Omental fat pad (tissue), 3 donors: ENCODE measurements at regions not wholly inside any gene's neighbourhood (a gene's known extent, or its start where the extent isn't known, plus 50 kb on each side); places are given as distances from the start of the nearest gene placed in this dataset.

Source experiments
- ATAC-seq: fragments of 150-250 bp; one replicate; pipeline ENCODE4 v1.9.1; 2016; ENCODE audit warnings: mild to moderate bottlenecking, moderate library complexity; ENCODE audit not compliant: low FRiP score
- DNase-seq: peaks from one replicate; pipeline ENCODE4 v3.0.0-alpha.2; 2019; ENCODE audit warnings: low spot score
- TF ChIP-seq, protein P1 (sequence below), 3 donors: fragments of 450-650 bp; IDR thresholded peaks; one replicate each; pipeline ENCODE4 v1.5.1; 2016 to 2017; ENCODE audit warnings: antibody characterized with exemption in 3 of 3, mild to moderate bottlenecking in 3 of 3, moderate library complexity in 2 of 3

DNA sequence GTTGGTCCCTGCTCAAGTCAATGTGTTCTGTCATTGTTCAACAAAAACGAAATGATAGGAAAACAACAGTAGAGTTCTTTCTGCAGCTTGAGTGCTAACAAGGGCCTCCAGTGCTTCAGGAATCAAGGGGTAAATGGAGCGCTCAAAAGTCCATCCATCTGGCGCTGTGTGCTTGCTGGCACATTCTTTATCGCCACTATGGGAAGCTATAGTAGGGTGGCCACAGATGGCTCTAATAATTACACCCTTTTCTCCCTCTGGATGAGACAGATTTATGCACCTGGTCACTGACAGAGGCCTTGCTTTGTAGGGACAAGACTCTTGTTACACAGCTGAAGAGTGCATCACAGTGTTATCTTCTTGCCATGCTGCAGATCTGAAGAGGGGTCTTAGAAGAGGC lies 136.0 kb downstream of the GDAP2 start:
- TF ChIP-seq, protein P1, sequence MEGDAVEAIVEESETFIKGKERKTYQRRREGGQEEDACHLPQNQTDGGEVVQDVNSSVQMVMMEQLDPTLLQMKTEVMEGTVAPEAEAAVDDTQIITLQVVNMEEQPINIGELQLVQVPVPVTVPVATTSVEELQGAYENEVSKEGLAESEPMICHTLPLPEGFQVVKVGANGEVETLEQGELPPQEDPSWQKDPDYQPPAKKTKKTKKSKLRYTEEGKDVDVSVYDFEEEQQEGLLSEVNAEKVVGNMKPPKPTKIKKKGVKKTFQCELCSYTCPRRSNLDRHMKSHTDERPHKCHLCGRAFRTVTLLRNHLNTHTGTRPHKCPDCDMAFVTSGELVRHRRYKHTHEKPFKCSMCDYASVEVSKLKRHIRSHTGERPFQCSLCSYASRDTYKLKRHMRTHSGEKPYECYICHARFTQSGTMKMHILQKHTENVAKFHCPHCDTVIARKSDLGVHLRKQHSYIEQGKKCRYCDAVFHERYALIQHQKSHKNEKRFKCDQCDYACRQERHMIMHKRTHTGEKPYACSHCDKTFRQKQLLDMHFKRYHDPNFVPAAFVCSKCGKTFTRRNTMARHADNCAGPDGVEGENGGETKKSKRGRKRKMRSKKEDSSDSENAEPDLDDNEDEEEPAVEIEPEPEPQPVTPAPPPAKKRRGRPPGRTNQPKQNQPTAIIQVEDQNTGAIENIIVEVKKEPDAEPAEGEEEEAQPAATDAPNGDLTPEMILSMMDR (IDR thresholded peaks at IDR 0.05): no peak
- ATAC-seq (no peak), DNase-seq (no peak)

DNA sequence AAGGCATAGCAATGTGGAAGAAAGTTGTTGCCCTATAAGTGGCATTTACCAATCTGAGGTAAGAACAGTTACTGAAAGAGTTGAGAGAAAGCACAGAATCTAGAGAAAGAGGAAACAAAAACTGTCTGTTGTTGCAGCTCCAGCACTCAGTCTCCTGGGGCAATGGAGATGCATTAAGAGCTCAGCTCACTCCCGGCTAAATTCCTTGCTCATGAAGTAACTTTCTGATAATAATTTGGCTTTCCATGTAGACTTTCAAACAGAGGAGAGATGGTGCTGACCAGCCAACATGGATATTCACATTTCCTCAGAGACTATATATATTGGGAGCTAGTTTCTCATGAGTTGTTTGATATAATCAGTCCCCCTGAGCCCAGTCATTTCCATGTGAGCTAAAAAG lies 135.3 kb downstream of the GDAP2 start:
- TF ChIP-seq, protein P1 (IDR thresholded peaks at IDR 0.05): no peak
- ATAC-seq (no peak), DNase-seq (no peak)

DNA sequence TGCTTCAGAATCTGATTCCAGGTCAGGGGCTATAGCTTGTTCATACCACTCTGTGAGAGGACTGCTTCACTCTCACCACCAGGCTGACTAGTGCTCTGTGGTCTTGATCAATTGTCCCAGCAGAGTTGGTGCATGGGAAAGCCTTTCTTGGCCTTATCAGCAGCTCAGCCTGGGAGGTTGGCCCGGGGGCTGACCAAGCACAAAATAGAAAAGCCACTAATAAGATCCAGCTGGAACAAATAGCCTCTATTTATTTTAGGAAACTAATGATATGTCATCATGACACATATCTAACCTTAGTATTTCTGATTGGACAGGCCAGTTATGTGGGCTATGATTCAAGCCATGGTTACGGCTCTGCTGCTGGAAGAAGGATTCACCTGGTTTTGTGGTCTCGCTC lies 134.2 kb downstream of the GDAP2 start:
- no peak for ATAC-seq
- TF ChIP-seq, protein P1 (IDR thresholded peaks at IDR 0.05): no peak
- DNase-seq: no peak

DNA sequence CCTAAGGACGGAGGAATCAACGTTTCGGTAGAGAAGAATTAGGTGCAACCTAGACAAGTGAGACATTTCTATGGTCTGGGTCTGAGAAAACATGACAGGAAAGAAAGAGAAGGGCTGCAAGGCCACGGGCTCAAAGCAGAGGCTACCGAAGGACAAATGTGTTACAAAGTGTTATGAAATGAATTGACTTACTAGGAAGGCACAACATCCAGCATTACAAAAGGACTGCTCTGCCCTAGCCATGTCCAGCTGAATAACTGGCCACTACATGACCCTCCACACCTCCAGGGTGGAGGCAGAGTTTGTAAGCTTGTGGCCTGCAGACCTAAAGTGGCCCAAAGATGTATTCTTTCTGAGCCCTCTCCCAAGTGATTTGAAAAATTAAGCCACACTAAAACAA lies 133.6 kb downstream of the GDAP2 start:
- ATAC-seq: no peak
- TF ChIP-seq, protein P1 (IDR thresholded peaks at IDR 0.05): no peak
- no peak for DNase-seq

DNA sequence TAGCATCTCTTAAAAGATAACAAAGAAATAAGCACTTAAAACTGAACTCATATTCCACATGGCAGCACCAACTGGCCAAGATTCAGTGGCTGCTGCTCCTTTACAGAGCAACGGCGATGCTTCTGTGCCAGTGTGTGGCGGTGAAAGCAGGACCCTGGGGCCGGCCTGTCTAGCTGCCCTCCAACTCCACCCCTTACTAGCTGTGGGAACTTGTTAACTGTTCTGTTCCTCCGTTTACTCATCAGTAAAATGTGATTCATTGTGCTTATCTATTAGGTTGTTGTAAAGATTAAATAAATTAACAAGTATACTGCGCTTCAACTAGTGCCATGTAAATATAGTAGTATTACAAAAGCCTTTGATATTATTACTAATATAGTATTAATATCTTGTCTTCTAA lies 133.2 kb downstream of the GDAP2 start:
- TF ChIP-seq, protein P1 (IDR thresholded peaks at IDR 0.05): no peak
- DNase-seq: no peak
- ATAC-seq: no peak

DNA sequence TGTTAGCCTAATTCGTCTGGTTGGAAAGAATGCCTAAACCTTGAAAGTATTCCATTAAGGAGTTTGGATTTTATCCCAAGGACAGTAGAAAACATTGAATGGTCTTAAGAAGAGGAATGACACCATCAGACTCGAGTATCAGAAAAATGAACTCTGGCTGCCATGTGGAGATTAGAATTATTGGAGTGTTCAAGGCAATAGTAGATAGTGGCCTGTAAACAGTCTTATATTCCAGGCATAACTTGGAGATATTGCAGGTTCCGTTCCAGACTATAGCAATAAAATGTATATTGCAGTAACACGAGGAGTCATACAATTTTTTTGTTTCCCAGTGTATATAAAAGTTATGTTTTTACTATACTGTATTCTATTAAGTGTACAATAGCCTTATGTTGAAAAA lies 130.9 kb downstream of the GDAP2 start:
- no peak for ATAC-seq

DNA sequence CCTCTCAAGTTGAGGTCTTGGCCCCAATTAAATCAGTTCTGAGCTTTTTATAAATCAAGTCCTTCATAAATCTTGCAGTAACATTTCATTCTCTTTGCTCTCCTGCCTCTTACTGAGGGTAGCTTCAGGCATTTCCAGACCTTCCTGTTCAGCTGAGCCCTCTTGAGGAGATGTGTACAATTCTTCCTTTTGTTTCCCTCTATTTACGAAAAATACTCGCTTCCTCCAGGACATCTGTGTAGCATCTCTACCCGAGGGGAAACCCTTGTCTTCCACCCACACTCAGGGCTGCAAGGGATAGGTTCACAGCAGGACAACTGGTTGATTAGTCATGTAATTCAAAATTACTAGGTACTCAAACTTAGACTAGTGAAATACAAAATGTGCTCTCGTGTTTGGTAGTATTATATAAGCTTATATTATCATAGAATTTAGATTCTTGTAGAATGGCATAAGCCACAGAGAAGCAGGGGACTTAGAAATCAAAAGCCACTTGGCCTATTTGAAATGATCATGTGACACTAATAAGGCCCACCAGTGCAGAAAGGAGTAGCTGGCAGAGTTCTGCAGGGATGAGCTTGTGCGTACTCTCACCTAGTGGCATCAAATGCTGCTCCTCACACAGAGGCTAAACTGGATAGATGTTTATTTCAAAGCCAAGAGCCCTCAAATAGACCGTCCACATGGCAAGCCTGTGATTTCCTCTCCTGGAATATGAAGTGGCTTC lies 126.7 kb downstream of the GDAP2 start:
- TF ChIP-seq, protein P1 (IDR thresholded peaks at IDR 0.05): no peak
- ATAC-seq (no peak), DNase-seq (no peak)

More for the DNA sequence above, 130.9 kb downstream of the GDAP2 start:
- DNase-seq: no peak
- TF ChIP-seq, protein P1 (IDR thresholded peaks at IDR 0.05): no peak
